ENCODE measurements at regions not wholly inside any gene's neighbourhood (a gene's known extent, or its start where the extent isn't known, plus 50 kb on each side); places are given as distances from the start of the nearest gene placed in this dataset.

DNA sequence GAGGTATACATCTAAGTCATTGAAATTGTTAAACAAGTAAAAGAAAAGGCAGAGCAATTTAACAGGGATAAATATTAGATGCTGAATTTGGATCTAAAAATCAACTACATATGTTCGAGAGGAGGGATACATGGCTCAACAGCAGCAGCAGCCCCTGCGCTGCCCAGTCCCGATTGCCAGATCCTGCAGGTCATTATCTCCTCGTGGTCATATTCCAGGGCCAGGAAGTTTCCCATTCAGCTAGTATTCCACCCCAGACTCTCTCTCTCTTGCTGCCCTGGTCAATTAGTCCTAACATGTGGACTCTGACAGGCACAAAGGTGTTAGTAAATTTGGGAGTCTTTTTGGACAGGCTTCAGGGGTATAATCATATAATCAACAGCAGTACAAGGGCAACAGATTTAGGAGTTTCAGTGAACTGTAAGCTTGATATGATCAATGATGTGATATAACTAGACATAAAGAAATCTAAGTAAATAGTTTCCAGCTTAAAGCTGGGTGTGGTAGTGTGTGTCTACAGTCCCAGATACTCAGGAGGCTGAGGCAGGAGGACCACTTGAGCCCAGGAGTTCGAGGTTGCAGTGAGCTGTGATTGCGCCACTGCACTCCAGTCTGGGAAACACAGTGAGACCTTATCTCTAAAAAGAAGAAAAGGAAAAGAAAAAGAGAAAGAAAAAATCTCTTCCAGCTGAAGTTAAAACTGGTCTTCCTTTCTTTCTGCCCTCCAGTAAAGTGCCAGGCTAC lies 96.5 kb upstream of the MED13 start:
- Mint-ChIP-seq H3K27me3 (ENCODE audit: low read depth) (no peaks in the 10 kb centered on the region), H3K9me3 (ENCODE audit: low read depth) (no peaks in the 10 kb centered on the region), H3K4me1 (ENCODE audit: low read depth) (peaks cover 18% of the 10 kb centered on the region), H3K4me3 (ENCODE audit: unreplicated experiment) (no peak overlapping the region), H3K36me3 (ENCODE audit: low read depth) (no peaks in the 10 kb centered on the region), H3K27ac (ENCODE audit: unreplicated experiment) (no peak overlapping the region)
- no peak for DNase-seq (ENCODE audit: low spot score)
- TF ChIP-seq, protein P1, sequence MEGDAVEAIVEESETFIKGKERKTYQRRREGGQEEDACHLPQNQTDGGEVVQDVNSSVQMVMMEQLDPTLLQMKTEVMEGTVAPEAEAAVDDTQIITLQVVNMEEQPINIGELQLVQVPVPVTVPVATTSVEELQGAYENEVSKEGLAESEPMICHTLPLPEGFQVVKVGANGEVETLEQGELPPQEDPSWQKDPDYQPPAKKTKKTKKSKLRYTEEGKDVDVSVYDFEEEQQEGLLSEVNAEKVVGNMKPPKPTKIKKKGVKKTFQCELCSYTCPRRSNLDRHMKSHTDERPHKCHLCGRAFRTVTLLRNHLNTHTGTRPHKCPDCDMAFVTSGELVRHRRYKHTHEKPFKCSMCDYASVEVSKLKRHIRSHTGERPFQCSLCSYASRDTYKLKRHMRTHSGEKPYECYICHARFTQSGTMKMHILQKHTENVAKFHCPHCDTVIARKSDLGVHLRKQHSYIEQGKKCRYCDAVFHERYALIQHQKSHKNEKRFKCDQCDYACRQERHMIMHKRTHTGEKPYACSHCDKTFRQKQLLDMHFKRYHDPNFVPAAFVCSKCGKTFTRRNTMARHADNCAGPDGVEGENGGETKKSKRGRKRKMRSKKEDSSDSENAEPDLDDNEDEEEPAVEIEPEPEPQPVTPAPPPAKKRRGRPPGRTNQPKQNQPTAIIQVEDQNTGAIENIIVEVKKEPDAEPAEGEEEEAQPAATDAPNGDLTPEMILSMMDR (IDR thresholded peaks at IDR 0.05) = no peak

DNA sequence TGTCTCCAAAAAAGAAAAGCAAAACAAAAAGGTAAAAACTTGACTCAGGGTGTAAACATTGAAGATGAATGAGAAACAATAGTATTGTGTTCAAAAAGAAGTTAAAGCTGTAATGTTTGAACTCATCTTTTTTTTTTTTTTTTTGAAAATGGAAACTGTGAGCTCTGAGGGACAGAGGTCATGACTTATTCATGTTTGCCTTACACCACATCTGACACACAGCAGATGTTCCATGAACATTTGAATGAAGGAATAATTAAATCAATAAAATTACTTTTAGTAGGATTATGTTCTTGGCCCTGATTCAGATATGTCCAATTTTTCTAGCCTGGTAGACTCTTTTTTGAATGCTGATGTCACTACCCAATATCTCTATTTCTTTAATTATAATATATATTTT lies 95.7 kb upstream of the MED13 start:
- TF ChIP-seq, protein P1 (IDR thresholded peaks at IDR 0.05) = no peak
- H3K27ac Mint-ChIP-seq (ENCODE audit: unreplicated experiment) = no peak overlapping the region
- H3K9me3 Mint-ChIP-seq (ENCODE audit: low read depth) = no peaks in the 10 kb centered on the region
- H3K4me1 Mint-ChIP-seq (ENCODE audit: low read depth) = peaks cover 17% of the 10 kb centered on the region
- no peaks in the 10 kb centered on the region for H3K27me3 Mint-ChIP-seq (ENCODE audit: low read depth)
- H3K4me3 Mint-ChIP-seq (ENCODE audit: unreplicated experiment) = no peak overlapping the region
- no peak for DNase-seq (ENCODE audit: low spot score)
- H3K36me3 Mint-ChIP-seq (ENCODE audit: low read depth) = no peaks in the 10 kb centered on the region

DNA sequence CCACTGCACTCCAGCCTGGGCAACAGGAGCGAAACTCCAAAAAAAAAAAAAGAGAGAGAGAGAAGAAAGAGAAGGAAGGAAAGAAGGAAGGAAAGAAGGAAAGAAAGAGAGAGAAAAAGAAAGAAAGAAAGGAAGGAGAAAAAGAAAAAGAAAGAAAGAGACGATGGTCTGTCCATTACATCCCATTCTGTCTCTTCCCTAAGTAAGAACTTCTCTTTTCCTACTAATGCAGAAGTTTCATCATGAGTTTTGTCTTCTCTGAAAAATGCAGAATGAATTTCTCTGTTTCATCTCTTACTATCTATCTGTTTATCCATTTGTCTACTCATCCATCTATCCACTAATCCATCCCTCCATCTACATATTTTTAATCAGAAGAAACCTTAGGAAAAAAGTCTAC lies 94.9 kb upstream of the MED13 start:
- TF ChIP-seq, protein P1 (IDR thresholded peaks at IDR 0.05) = no peak
- no peaks in the 10 kb centered on the region for H3K9me3 Mint-ChIP-seq (ENCODE audit: low read depth)
- no peak for DNase-seq (ENCODE audit: low spot score)
- H3K27ac Mint-ChIP-seq (ENCODE audit: unreplicated experiment) = no peak overlapping the region
- peaks cover 12% of the 10 kb centered on the region for H3K4me1 Mint-ChIP-seq (ENCODE audit: low read depth)
- H3K4me3 Mint-ChIP-seq (ENCODE audit: unreplicated experiment) = no peak overlapping the region
- H3K27me3 Mint-ChIP-seq (ENCODE audit: low read depth) = no peaks in the 10 kb centered on the region
- H3K36me3 Mint-ChIP-seq (ENCODE audit: low read depth) = no peaks in the 10 kb centered on the region

DNA sequence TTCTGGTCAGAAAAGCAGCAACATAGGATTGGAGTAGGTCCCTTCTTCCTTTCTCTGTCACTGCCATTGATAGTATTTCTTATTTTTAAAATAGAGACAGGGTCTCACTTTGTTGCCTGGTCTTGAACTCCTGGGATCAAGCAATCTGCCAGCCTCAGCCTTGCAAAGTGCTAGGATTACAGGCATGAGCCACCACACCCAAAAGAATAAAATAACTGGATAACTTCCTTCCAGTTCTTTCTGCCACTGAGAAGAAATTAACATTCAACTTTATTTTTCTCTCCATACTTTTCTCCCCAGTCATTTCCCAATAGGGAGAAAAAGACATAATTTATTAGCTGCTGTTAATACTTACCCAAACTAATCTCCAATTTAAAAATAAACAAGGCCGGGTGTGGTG lies 91.9 kb upstream of the MED13 start:
- no peaks in the 10 kb centered on the region for H3K9me3 Mint-ChIP-seq (ENCODE audit: low read depth)
- no peaks in the 10 kb centered on the region for H3K36me3 Mint-ChIP-seq (ENCODE audit: low read depth)
- DNase-seq (ENCODE audit: low spot score) = no peak
- no peak overlapping the region for H3K27ac Mint-ChIP-seq (ENCODE audit: unreplicated experiment)
- H3K27me3 Mint-ChIP-seq (ENCODE audit: low read depth) = no peaks in the 10 kb centered on the region
- no peak overlapping the region for H3K4me3 Mint-ChIP-seq (ENCODE audit: unreplicated experiment)
- TF ChIP-seq, protein P1 (IDR thresholded peaks at IDR 0.05) = no peak
- H3K4me1 Mint-ChIP-seq (ENCODE audit: low read depth) = peaks cover 7% of the 10 kb centered on the region

DNA sequence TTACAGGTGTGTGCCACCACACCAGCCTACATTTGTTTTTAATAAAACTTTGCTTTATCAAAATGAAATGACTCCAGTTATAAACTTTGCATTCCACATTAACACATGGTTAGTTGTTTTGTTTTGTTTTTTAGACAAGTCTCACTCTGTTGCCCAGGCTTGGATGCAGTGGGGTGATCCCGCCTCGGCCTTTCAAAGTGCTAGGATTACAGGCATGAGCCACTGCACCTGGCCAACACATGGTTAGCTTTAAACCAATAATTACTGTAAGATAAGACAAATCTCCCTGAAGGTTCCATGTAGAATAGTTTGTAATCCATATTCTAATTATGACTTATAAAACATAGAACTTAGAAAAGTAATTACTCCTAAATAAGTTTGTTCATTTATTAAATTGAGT lies 89.8 kb upstream of the MED13 start:
- DNase-seq (ENCODE audit: low spot score) = no peak
- Mint-ChIP-seq H3K27me3 (ENCODE audit: low read depth) (no peaks in the 10 kb centered on the region), H3K36me3 (ENCODE audit: low read depth) (no peaks in the 10 kb centered on the region), H3K27ac (ENCODE audit: unreplicated experiment) (no peak overlapping the region), H3K9me3 (ENCODE audit: low read depth) (no peaks in the 10 kb centered on the region), H3K4me1 (ENCODE audit: low read depth) (peaks cover 7% of the 10 kb centered on the region), H3K4me3 (ENCODE audit: unreplicated experiment) (no peak overlapping the region)
- TF ChIP-seq, protein P1 (IDR thresholded peaks at IDR 0.05) = no peak
